Retinal pigment epithelial cell (primary cell): ENCODE measurements at regions not wholly inside any gene's neighbourhood (a gene's known extent, or its start where the extent isn't known, plus 50 kb on each side); places are given as distances from the start of the nearest gene placed in this dataset.

Source experiments
- DNase-seq: peaks from one replicate; pipeline ENCODE4 v3.0.0-alpha.2; 2010; ENCODE audit warnings: low read depth
- H3K4me3 ChIP-seq: 2 replicates; pipeline ENCODE4 v1.5.1; 2011; ENCODE audit warnings: mild to moderate bottlenecking, low read length, control low read depth, moderate library complexity
- TF ChIP-seq, protein P1 (sequence below): conservative IDR thresholded peaks from 2 replicates; pipeline ENCODE4 v1.5.1; 2011; ENCODE audit warnings: low read depth, low read length, control low read depth, inconsistent platforms

DNA sequence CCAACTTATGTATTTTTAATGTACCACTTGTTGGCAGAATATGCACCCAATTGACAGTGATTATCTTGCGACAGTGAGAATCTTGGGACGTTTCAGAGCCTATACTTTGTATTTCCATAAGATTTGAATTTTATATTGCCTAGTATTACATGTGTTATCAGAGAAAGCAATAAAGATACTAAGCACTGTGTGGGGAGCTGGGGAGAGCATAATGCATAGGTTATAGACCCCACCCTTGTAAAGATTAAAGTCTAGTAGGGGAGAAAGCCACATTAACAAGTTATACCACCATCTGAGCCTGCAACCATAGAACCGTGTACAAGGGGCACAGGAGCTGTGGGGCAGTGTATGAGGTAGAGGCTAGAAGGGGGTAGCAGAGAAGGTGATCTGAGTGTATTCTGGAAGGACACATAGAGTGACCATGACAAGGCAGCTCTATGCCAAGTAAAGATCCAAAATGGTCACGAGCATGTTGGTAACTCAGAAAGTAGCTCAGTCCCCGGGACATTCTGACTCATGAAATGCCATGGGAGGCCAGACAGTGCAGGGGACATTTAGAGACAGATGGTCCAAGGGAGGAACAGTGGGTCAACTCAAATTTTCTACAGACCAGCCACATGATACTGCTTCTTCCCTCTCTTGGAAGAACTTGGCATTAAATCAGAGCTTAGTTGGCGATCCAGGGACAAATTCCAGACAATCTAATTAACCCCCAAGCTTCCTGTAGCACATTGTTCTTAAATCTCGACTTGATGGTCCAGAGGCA, 84.5 kb downstream of the ADRA2A start:
- no peak overlapping the region for H3K4me3 ChIP-seq
- TF ChIP-seq, protein P1, sequence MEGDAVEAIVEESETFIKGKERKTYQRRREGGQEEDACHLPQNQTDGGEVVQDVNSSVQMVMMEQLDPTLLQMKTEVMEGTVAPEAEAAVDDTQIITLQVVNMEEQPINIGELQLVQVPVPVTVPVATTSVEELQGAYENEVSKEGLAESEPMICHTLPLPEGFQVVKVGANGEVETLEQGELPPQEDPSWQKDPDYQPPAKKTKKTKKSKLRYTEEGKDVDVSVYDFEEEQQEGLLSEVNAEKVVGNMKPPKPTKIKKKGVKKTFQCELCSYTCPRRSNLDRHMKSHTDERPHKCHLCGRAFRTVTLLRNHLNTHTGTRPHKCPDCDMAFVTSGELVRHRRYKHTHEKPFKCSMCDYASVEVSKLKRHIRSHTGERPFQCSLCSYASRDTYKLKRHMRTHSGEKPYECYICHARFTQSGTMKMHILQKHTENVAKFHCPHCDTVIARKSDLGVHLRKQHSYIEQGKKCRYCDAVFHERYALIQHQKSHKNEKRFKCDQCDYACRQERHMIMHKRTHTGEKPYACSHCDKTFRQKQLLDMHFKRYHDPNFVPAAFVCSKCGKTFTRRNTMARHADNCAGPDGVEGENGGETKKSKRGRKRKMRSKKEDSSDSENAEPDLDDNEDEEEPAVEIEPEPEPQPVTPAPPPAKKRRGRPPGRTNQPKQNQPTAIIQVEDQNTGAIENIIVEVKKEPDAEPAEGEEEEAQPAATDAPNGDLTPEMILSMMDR = no peak
- no peak for DNase-seq

DNA sequence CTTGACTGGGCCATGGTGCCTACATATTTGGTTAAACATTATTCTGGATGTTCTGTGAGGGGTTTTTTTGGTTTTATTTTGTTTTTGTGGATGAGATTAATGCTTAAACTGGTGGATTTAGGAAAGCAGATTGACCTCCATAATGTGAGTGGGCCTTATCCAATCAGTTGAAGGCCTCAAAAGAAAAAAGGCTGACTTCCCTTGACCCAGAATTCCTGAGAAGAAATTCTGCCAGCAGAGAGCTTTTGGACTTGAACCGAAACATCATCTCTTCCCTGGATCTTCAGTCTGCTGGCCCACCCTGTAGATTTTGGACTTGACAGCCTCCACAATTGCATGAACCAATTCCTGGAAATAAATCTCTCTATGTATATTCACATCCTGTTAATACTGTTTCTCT, 94.4 kb downstream of the ADRA2A start:
- no peak for DNase-seq
- H3K4me3 ChIP-seq = no peak overlapping the region
- TF ChIP-seq, protein P1 = no peak

DNA sequence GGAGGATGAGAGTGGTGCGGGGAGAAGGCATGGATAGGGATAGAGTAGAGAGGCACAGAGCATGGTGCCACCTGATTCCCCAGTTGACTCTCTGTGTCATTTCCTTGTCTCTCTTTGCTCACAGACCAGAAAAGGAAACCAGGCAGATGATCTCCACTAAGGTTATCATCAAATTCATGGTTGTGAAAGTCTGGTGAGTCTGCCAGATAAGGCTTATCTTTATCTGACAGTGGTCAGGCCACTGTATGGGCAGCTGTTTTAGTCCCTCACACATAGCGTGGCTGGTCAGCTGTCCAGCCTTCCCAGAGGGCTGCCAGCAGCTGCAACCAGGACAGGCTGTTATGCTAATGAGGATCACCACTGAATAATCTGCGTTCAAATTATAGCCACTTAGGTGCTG, 99.0 kb downstream of the ADRA2A start:
- TF ChIP-seq, protein P1 = no peak
- no peak overlapping the region for H3K4me3 ChIP-seq
- no peak for DNase-seq

DNA sequence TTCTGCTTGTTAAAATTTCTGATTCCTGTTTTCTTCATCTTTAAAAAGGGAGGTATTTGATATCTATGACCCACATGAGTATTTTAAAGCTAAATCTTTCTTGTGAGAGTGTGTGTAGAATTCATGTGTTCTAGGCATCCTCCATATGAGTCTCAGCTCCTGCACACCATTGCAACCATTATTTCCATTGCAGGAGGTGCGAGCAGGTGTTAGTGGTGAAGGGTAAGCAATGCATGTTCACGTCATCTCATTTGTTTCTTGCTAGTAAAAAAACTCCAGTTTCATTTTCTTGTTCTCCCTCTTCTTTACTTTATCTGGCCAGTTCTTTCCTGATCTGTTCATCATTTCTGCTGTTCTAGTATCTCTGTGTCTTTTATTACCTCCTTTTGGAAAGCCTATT, 100.5 kb downstream of the ADRA2A start:
- no peak overlapping the region for H3K4me3 ChIP-seq
- DNase-seq = no peak
- TF ChIP-seq, protein P1 = no peak

DNA sequence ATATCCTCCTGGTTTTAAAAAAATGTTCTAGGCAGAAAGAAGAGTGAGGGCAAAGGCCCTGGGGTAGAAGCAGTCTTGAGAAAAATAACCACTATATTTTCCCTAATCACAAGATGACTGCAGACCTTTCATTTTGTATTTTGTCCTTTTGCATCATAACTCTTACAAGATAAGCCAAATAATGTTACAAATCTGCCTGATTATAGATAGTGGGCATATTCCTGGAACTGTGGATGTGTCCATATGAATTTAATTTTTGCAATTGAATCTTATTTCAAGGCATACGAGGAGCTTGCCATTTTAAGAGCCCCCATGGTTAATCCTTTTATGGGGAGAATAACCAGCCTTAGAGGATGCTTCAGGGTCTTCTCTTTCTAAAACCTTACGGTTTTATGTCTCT, 102.7 kb downstream of the ADRA2A start:
- TF ChIP-seq, protein P1 = no peak
- DNase-seq = no peak
- H3K4me3 ChIP-seq = no peak overlapping the region

DNA sequence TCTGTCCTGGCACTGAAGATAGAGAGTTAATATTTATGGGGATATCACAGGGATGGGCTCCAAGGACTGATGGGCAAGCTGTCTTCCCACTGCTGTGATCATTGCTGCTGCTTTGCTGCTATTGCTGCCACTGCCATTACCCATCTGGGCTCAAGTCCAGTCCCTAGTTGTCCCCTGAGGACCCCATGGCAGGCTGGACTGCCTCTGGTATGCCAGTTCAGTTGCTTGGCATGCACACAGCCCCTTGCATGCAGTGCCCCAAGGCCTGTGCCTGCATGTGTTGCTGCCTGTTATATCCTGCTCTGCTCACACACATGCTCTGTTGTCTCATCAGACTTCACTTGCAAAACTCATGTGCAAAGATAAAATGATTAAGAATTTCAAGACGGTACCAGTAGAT, 109.5 kb downstream of the ADRA2A start:
- H3K4me3 ChIP-seq = no peak overlapping the region
- TF ChIP-seq, protein P1 = no peak
- DNase-seq = no peak

DNA sequence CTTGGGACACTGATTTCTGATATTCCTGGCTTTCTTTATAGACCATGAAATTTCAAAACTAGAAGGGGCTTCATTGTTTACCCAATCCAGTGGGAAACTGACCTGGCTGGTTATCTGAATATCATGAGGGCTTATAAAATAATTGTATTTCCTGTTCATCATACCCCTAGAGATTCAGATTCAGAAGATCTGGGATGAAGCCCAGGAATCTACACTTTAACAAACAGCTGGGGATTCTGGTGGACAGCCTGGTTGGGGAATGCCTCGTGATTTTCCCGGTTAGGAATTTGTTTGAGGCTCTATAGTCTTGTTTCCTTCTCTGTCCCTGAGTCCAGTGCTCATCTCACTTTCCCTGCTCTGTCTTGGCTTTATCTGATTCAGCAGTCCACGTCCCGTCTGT, 110.3 kb downstream of the ADRA2A start:
- TF ChIP-seq, protein P1 = no peak
- H3K4me3 ChIP-seq = no peak overlapping the region
- DNase-seq = no peak
